ENCODE measurements at regions not wholly inside any gene's neighbourhood (a gene's known extent, or its start where the extent isn't known, plus 50 kb on each side); places are given as distances from the start of the nearest gene placed in this dataset.

DNA sequence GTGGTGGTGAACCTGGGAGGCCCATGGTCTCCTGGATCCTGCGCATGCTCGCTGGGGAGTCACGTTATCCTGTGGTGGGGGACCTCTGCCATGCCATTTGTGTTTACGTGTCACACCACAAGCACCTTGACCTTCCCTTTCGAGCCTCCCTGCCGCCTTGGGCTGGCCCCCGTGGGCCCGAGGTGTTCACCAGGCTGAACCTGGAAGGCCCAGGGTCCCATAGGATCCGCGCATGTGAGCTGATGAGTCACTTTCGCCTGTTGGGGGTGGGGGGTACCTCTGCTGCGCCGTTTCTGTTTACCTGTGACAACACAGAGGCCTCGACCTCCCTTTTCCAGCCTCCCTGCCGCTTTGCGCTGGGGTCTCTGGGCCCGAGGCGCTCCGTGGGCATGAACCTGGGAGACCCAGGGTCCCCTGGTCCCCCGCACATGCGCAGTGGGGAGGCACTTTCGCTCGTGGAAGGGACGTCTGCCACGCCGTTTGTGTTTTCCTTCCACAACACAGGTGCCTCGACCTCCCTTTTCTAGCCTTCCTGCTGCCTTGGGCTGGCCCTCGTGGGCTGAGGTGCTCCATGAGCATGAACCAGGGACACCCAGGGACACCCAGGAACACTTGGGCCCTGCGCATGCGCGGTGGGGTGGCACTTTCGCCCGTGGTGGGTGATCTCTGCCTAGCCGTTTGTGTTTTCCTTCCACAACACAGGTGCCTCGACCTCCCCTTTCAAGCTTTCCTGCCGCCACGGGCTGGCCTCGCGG, 334.1 kb downstream of the ALG10 start:
- in situ Hi-C loops (cut with MboI; ENCODE audit: low sequenced_read_pairs, unreplicated experiment), result no loop called here
- DNase-seq (ENCODE audit: low spot score), result no peak

DNA sequence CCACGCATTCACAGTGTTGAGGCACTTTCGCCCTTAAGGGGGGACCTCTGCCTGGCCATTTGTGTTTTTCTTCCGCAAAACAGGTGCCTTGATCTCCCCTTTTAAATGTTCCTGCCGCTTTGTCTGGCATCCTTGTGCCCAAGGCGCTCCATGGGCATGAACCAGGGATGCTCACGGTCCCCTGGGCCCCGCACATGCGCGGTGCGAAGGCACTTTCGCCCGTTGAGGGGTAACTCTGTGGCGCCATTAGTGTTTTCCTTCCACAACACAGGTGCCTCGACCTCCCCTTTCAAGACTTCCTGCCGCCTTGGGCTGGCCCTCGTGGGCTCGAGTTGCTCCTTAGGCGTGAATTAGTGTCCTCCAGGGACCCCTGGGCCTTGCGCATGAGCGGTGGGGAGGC, 335.5 kb downstream of the ALG10 start:
- no peak for DNase-seq (ENCODE audit: low spot score)
- TF ChIP-seq, protein P1, sequence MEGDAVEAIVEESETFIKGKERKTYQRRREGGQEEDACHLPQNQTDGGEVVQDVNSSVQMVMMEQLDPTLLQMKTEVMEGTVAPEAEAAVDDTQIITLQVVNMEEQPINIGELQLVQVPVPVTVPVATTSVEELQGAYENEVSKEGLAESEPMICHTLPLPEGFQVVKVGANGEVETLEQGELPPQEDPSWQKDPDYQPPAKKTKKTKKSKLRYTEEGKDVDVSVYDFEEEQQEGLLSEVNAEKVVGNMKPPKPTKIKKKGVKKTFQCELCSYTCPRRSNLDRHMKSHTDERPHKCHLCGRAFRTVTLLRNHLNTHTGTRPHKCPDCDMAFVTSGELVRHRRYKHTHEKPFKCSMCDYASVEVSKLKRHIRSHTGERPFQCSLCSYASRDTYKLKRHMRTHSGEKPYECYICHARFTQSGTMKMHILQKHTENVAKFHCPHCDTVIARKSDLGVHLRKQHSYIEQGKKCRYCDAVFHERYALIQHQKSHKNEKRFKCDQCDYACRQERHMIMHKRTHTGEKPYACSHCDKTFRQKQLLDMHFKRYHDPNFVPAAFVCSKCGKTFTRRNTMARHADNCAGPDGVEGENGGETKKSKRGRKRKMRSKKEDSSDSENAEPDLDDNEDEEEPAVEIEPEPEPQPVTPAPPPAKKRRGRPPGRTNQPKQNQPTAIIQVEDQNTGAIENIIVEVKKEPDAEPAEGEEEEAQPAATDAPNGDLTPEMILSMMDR (IDR thresholded peaks at IDR 0.05; ENCODE audit: borderline replicate concordance, control extremely low read depth, extremely low read depth, insufficient read depth, missing control alignments), result no peak
- in situ Hi-C loops (cut with MboI; ENCODE audit: low sequenced_read_pairs, unreplicated experiment), result no loop called here

More for the DNA sequence above, 334.1 kb downstream of the ALG10 start:
- TF ChIP-seq, protein P1 (IDR thresholded peaks at IDR 0.05; ENCODE audit: borderline replicate concordance, control extremely low read depth, extremely low read depth, insufficient read depth, missing control alignments), result no peak

DNA sequence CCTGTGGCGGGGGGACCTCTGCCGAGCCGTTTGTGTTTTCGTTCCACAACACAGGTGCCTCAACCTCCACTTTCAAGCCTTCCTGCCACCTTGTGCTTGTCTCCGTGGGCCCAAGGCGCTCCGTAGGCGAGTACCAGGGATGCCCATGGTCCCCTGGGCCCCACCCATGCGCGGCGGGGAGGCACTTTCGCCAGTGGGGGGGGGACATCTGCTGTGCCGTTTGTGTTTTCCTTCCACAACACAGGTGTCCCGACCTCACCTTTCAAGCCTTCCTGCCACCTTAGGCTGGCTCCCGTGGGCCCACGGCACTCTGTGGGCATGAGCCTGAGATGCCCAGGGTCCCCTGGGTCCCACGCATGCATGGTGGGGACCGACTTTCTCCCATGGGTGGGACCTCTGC, 335.9 kb downstream of the ALG10 start:
- TF ChIP-seq, protein P1 (IDR thresholded peaks at IDR 0.05; ENCODE audit: borderline replicate concordance, control extremely low read depth, extremely low read depth, insufficient read depth, missing control alignments), result no peak
- DNase-seq (ENCODE audit: low spot score), result no peak
- in situ Hi-C loops (cut with MboI; ENCODE audit: low sequenced_read_pairs, unreplicated experiment), result no loop called here

DNA sequence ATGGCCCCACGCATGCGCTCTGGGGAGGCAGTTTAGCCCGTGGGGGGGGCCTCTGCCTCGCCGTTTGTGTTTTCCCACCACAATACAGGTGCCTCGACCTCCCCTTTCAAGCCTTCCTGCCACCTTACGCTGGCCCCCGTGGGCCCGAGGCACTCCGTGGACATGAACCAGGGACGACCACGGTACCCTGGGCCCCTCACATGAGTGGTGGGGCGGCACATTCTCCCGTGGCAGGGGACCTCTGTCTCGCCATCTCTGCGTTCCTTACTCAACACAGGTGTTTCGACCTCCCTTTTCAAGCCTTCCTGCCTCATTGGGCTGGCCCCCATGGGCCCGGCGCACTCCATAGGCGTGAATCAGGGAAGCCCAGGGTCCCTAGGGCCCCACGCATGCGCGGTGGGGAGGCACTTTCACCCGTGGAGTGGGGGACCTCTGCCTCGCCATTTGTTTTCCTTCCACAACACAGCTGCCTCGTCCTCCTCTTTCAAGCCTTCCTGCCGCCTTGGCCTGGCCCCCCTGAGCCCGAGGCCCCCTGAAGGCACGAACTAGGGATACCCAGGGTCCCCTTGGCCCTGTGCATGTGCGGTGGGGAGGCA, 339.5 kb downstream of the ALG10 start:
- TF ChIP-seq, protein P1 (IDR thresholded peaks at IDR 0.05; ENCODE audit: borderline replicate concordance, control extremely low read depth, extremely low read depth, insufficient read depth, missing control alignments), result no peak
- in situ Hi-C loops (cut with MboI; ENCODE audit: low sequenced_read_pairs, unreplicated experiment), result no loop called here
- DNase-seq (ENCODE audit: low spot score), result no peak

DNA sequence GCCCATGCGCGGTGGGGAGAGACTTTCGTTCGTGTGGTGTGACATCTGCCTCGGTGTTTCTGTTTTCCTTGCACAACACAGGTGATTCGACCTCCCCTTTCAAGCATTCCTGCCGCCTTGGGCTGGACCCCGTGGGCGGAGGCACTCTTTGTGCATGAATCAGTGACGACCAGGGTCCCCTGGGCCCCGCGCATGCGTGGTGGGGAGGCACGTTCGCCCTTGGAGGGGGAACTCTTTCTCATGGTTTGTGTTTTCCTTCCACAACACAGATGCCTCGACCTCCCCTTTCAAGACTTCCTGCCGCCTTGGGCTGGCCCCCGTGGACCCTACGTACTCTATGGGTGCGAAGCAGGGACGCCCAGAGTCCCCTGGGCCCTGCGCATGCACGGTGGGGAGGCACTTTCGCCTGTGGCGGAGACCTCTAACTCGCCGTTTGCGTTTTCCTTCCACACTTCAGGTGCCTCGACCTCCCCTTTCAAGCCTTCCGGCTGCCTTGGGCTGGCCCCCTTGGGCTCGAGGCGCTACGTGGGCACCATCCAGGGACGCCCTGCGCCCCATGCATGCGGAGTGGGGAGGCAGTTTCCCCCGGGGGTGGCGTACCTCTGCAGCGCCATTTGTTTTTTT, 340.9 kb downstream of the ALG10 start:
- TF ChIP-seq, protein P1 (IDR thresholded peaks at IDR 0.05; ENCODE audit: borderline replicate concordance, control extremely low read depth, extremely low read depth, insufficient read depth, missing control alignments), result no peak
- DNase-seq (ENCODE audit: low spot score), result no peak
- in situ Hi-C loops (cut with MboI; ENCODE audit: low sequenced_read_pairs, unreplicated experiment), result no loop called here

DNA sequence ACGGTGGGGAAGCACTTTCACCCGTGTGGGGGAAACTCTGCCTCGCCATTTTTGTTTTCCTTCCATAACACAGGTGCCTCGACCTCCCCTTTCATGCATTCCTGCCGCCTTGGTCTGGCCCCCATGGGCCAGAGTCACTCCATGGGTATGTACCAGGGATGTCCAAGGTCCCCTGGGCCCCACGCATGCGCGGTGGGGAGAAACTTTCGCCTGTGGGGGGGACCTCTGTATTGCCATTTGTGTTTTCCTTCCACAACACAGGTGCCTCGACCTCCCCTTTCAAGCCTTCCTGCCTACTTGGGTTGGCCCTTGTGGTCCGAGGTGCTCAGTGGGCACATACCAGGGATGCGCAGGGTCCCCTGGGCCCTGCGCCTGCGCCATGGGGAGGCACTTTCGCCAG, 345.8 kb downstream of the ALG10 start:
- in situ Hi-C loops (cut with MboI; ENCODE audit: low sequenced_read_pairs, unreplicated experiment), result no loop called here

More for the DNA sequence above, 345.8 kb downstream of the ALG10 start:
- TF ChIP-seq, protein P1 (IDR thresholded peaks at IDR 0.05; ENCODE audit: borderline replicate concordance, control extremely low read depth, extremely low read depth, insufficient read depth, missing control alignments), result no peak
- DNase-seq (ENCODE audit: low spot score), result no peak
